GM19372 (cell line): ENCODE measurements at regions not wholly inside any gene's neighbourhood (a gene's known extent, or its start where the extent isn't known, plus 50 kb on each side); places are given as distances from the start of the nearest gene placed in this dataset.
A peak's percentile ranks its signal among the peaks of the same experiment; 100 is the strongest.
"Not testable (repeated sequence)": the region's sequence is repeated elsewhere in the genome, so short reads cannot be mapped to it uniquely, and the experiment has no call there.

Source experiments
- ATAC-seq: cut with Tn5 transposase; IDR thresholded peaks from one replicate; pipeline ENCODE4 v1.9.1; 2021; ENCODE audit warnings: mild to moderate bottlenecking, low read depth, moderate library complexity; ENCODE audit not compliant: unreplicated experiment

DNA sequence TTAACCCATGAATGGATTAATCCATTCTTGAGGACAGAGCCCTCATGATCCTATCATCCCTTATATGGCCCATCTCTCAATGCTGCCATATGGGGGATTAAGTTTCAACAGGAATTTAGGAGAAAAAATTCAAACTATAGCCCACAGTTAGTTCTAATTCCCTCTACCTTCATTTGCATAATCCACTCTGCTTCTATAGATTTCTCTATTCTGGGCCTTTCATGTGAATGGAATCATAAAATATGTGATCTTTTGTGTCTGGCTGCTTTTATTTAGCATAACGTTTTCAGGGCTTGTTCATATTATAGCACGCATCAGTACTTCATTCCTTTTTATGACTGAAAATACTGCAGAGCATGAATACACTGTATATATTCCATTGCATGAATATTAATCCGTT lies 55.4 kb downstream of the CTSL start:
- ATAC-seq = no peak

DNA sequence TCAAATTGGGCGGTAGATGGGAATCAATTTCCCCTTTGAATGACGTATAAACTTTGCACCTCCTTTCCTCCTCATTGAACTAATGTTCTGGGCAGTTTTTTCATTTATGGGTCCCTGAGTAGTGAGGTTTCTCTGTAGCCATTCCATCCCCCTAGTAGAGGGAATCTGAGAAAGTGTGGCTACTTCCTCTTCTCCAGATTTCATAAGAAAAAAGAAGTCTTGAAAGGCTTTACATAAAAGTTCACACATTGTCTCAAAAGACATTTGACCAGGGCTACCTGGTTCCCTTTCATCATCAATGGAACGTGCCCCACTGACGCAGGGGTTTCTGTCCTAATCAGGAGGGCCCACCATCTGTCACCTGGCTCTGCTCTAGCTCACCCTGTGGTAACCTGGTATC lies 57.3 kb downstream of the CTSL start:
- no peak for ATAC-seq

DNA sequence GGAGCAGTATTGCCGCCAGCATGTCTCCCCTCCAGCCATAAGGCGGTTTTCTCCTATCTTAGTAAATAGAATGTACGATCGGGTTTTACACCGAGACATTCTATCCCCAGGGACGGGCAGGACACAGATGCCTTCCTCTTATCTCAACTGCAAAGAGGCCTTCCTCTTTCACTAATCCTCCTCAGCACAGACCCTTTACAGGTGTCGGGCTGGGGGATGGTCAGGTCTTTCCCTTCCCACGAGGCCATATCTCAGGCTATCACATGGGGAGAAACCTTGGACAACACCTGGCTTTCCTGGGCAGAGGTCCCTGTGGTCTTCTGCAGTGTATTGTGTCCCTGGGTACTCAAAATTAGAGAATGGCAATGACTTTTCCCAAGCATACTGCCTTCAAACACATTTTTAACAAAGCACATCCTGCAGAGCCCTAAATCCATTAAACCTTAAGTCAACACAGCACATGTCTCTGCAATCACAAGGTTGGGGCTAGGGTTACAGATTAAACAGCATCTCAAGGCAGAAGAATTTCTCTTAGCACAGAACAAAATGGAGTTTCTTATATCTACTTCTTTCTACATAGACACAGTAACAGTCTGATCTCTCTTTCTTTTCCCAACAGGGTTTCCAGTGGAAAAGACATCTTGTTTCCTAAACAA lies 59.5 kb downstream of the CTSL start:
- ATAC-seq = not testable (repeated sequence)

DNA sequence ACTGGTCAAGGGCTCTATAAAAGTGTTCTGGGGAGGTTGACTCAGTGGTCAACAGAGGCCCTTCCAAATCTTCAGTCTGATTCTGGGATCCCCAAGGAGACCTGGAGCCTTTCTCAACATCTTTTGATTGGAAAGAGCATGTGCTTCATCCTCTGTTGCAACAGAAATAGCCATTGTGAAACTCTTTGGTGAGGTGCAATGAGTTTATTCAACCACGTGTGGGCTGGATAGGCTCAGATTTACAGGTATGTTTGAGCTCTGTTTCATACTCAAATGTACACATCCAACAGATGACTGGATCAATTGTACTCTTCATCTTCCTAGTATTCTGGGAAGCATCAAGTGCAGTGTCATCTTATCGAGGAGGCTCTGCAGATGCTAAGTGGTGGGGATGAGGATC lies 60.5 kb downstream of the CTSL start:
- ATAC-seq = no peak

DNA sequence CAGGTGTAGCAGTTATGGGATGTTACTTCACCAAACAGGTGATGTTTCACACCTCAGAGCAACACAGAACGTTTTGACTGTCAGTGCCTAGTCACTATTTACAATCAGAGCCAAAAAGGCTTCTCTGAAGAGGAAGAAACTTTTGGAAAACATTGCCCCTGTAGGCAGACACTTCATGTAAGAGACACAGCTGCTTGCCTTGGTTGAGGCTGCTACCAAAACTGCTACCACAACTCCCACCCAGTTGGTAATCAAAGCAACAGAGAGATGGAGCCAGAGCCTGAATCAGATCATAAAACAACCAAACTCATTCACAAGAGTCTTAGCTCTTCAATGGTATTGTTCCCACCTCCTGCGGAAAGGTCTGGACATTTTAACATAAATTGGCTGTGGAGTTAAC lies 61.0 kb downstream of the CTSL start:
- no peak for ATAC-seq

DNA sequence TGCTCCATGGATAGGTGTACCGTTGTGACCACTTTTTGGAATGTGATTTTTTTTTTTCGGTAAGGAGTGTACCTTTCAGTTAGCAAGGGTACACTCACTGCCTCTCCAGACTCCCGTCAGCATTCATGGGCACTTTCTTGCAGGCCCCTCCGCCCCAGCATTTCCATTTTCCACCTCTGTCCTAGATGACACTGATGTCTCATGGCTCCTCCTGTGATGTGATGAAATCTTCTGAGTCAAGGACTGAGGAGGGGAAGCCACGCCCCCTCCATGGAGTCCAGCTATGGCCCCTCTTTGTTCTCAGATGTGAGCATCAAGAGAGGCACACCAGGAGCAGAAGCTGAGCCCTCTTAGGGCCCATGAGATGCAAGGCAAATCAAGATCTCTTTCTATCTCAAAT lies 61.8 kb downstream of the CTSL start:
- no peak for ATAC-seq

DNA sequence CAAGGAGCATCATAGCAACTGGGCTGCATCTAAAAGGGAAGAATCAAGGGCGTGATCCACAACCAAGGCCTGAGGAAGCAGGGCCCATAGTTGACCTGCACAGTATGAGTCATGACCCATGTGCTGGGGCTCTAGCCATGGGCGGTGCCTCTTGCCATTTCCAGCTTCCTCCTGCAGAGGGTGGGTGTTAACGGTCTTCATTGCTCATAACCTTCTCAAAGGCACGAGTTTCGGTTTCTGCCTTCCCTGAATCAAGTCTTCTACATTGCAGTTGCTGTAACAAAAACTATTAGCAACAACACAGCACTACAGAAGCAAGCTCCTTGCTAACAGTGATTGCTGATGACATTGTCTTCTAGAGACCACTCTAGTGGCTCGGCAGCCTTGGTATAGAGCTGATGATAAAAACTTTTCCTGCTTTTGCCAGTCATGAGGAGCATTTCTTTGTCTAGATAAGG lies 66.9 kb downstream of the CTSL start:
- peak; percentile 88 for ATAC-seq

DNA sequence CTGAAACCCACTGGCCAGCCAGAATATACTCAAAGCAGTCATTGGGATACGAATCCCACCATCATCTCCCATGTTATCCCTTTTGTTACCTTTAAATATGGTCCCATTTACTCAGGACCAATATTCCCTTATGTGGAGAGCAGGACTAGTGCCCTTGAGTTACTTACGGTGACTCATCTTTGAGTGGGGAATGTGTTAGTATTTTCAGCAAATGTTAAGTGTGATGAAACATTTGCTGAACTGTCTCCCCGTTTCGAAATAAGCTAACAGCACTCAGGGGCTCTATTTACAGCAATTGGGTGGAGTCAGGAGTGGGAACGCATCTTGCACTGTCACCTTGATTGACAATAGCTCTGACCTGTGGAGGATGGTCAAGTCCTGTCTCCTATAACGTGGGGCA lies 67.4 kb downstream of the CTSL start:
- ATAC-seq = no peak

DNA sequence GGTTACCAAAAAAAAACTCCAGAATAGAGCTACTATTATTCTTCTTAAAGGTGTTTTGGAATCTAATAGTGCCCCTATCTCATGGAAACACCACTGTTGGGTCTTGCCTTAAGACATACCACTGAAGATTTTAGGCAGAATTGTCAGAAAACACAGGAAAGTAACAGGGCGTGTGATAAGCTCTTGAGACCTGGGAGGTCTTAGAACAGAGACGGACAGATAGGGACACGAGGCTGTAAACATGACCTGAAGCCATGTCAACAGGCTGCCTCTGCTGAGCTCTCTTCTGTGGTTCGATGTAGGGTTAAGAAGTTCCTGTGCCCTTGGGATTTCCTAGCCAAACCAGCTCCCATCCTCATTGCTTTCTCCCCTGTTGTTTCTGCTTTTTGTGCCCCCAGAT lies 69.3 kb downstream of the CTSL start:
- ATAC-seq = no peak

DNA sequence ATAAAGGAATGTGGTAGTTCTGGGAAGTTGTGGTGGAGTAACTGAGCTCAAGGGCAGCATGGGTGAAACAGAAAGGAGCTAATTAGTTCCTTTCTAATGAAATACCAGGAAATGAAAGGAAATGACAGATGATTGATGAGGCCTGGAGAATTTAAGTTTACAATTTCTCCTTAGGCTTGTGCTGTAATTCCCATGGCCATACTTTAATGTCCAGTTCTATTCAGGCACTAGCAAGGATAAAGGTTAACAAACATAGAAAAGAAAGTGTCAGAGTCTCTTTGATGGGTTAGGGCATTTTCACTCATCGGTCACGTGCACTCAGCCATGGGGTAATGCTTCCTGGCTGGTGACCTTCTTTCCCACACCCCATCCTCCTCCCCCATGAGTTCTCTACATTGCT lies 70.3 kb downstream of the CTSL start:
- ATAC-seq = no peak

DNA sequence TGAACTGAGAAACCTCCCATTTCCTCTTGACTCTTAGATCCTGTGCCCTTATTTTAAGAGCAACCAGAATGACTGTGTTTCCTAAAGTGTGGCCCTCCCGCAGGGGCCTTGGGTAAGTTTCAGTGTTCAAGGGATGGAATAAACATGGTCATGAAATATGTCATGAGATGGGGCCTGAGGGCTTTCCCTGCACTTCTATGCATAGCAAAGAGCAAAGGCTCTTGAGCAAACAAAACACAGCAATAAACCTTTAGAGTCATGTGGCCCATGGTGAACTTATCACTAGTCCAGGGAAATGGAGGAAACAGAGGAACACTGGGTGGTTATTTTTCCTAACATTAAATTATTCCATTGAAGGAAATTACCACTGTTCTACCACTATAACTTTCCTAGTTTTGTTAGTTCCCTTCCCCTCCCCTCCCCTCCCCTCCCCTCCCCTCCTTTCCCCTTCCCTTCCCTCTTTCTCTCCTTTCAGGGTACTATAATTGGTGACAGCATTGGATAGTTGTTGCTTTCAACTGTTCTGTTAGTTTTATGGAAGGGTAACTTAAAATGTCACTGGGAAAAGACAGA lies 72.4 kb downstream of the CTSL start:
- ATAC-seq = no peak

DNA sequence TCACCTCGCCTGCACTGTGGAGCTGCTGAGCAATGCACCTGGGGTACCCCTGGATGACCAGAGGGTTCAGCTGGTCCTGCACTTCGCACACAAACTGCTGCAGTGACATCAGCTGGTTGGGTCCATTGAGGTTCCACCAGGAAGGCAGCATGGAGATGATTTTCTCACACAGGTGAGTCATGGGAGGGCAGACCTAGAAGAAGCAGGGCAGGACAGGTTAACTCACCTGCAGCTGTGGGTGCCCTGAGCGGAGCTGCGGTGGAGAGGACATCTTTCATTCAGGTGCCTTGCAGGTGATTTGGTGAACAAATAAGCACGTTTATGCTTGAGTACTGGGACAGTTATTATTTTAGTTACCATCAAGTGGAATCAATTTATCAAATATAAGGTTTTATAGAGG lies 73.6 kb downstream of the CTSL start:
- ATAC-seq = no peak

DNA sequence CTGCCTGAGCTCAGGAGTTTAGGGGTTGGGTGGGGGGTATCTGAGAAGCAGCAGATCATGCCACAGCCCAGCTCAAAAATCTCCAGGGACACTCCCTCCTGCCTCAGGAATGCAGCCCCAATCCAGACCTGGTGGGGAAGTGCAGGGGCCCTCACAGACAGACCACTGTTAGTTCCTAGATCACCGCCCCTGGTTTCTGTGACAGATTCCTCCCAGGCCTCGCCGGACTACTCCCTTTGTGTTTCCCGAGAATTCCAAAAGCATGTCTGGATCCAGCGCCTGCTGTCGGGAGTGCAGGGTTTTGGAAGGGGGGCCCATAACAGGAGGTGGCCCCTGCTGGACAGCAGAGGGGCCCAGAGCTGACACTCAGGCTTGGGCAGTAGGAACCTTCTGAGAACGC lies 74.5 kb downstream of the CTSL start:
- no peak for ATAC-seq

DNA sequence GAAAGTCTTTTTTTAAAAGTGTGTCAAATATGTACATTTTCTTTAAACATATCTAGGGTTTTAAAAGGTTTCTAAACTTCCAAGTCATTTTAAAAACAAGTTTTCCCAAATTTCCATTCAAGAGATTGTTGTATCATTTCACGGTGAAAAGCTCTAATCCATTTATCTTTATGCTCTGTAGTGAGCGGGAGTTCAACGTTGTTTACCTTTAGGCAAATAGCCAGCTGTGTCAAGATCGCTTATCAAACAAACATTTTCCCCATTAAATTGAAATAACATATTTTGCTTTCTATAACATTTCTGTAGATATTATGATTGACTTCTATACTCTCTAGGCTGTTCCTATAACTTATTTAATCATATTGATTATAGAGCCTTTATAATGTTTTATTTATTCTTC lies 75.1 kb downstream of the CTSL start:
- no peak for ATAC-seq

DNA sequence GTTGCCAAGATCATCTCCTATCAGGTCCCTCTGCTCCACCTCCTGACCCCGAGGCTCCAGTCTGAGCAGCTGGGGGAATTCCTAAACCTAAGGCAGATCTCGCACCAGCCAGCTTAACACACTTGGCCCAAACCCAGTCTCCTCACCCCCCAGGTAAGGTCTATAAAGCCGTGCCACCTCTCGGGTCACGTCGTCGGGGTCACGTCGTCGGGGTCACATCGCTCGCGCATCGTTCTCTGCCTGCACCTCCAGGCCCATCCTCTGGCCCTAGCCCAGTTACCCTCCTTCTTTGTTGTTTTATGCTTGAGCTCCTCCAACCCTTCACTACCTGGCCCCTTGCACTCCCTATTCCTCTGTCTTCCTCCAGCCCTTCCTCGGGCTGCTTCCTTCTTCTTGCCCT lies 77.2 kb downstream of the CTSL start:
- no peak for ATAC-seq

DNA sequence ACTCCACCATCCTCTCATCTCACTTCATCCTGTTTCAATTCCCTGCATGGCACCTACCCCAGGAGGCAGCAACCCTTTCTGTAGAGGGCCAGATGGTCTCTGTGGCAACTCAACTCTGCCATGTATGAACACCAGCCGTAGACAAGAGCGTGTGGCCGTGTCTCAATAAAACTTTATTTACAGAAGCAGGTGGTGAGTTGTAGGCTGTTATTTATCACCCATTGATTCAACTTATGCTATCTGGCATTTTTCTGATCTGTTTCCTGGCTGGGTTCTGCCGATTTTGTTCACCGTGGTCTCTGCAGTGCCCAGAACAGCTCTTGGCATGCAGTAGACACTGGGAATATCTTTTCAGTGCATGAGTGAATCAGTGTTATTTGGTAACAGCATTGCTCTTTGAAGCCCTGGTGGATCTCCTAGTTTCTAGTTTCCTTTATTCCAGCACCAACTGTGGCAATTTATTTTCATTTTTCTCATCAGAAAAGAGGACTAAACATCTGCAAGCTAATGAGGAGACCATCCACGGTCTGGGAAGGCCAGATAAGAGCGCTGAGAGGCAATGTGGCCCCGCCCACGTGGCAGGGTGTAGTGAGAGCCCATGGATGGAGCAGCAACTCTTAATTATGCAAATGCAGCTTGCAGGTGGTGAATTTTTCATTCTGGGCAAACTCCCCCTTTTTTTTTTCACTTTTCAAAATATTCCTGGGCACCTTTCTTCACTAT lies 77.9 kb downstream of the CTSL start:
- no peak for ATAC-seq

DNA sequence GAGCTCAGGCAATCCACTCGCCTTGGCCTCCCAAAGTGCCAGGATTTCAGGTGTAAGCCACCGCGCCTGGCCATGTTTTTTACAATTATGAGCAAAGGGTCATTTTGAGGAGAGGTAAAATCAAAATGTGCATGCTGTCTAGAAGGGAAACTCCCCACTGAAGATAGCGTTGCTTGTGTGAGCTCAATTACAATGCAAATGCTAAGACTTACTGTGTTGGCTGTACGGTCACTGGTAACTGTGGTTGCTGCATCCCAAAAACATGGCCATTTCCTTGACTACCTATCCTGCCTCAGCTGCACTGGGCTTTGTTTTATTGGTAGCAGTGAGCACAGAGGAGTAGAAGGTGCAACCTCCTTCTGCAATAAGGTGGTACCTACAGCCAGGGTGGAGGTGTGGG lies 77.4 kb upstream of the SPATA31E1 start:
- no peak for ATAC-seq

DNA sequence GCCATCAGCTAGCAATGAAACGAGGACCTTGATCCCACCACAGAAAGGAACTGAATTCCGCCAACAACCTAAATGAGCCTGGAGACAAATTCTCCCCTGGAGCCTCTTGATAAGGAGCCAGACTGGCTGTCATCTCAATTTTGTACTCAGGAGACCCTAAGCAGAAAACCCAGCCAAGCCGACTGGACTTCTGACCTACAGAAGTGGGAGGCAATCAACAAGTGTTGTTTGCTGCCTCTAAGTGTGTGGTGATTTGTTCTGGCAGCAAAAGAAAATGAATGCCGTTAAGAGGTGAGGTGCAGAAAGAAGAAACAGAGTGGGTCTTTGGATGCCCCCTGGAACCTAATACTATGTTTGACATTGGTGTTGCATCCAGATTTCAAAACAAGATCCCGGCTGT lies 72.7 kb upstream of the SPATA31E1 start:
- ATAC-seq = no peak

DNA sequence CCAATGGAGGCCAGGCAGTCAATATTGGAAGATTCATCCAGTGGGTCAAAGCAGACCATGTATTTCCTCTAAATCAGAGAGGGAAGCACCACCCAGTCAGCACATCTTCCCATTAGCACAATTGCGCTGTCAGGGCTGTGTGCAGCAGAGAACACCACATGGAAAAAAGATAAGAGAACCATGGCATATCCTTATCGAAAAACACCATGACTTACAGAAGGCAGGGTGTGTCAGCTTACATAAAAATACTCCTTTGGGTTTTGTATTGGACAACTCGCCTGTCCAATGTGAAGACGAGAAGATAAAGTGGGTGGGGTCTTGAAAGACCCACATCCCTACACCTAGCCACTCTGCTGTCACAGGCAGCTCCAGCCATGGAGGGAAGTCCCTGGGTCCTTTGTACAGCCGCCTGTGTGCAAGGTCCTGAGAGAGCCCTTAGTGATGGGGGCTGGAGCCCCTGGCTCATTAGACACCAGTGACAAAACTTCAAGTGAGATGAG lies 71.9 kb upstream of the SPATA31E1 start:
- no peak for ATAC-seq

DNA sequence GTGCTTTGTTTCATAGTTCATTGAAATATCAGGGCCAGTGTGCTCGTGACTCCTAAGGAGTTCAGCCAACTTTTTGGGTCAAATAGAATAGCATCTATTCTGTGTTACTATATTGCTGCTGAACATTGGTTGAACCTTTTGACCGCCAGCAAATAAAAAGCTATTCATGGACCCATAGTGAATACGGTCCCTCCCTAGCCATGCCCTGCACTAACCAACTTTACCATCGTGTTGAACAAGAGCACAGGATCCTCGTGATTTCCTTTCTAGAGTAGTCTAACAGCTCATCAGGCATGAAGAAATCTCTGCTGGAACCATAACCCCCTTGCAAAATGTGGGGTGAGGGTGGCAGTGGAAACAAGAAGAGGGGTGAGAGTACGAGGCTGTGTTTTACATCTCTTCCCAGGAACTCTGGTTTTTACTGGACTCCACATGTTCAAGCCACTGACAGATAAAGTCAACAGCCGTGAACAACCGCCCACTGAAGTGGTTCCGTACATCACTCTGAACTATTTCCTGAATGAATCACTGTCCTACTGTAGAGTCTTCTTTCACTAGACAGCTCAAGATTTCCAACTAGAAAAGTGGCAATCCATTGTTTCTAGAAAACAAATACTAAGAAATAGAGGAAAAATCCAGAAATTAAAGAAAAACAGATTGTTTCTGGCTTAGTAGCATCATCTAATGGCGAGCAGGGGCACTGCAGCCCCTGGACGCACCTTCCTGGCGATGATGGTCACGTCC lies 70.1 kb upstream of the SPATA31E1 start:
- ATAC-seq = no peak

DNA sequence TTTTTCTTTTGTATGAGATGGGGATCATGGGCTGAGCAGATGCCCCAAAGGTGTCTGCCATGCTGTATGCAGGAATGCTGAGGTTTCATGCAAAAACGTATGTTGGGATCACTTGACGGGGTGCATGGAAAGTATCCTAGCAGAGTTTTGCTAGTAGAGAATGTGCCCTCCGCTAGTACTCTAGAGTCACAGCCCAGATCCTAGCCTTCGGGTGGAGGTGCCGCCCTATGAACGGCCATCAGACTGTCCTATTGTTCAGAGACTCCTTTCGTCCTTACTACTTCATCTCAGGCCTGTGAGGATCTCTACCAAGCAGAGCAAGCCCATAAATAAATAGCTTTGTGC lies 69.6 kb upstream of the SPATA31E1 start:
- no peak for ATAC-seq
